H7 (cell line): ENCODE measurements at regions not wholly inside any gene's neighbourhood (a gene's known extent, or its start where the extent isn't known, plus 50 kb on each side); places are given as distances from the start of the nearest gene placed in this dataset.

Source experiments
- DNase-seq: peaks from one replicate; pipeline ENCODE4 v3.0.0; 2012
- H3K27me3 ChIP-seq: 2 replicates; pipeline ENCODE4 v1.6.0; 2011; ENCODE audit warnings: mild to moderate bottlenecking, low read length; ENCODE audit not compliant: control insufficient read depth, insufficient read depth
- H3K36me3 ChIP-seq: replicated peaks from 2 replicates; pipeline ENCODE4 v1.5.1; 2011; ENCODE audit warnings: low read length; ENCODE audit not compliant: control insufficient read depth, insufficient read depth
- H3K4me3 ChIP-seq: 2 replicates; pipeline ENCODE4 v1.5.1; 2011; ENCODE audit warnings: low read depth, mild to moderate bottlenecking, control low read depth, low read length, moderate library complexity; ENCODE audit not compliant: insufficient read depth

DNA sequence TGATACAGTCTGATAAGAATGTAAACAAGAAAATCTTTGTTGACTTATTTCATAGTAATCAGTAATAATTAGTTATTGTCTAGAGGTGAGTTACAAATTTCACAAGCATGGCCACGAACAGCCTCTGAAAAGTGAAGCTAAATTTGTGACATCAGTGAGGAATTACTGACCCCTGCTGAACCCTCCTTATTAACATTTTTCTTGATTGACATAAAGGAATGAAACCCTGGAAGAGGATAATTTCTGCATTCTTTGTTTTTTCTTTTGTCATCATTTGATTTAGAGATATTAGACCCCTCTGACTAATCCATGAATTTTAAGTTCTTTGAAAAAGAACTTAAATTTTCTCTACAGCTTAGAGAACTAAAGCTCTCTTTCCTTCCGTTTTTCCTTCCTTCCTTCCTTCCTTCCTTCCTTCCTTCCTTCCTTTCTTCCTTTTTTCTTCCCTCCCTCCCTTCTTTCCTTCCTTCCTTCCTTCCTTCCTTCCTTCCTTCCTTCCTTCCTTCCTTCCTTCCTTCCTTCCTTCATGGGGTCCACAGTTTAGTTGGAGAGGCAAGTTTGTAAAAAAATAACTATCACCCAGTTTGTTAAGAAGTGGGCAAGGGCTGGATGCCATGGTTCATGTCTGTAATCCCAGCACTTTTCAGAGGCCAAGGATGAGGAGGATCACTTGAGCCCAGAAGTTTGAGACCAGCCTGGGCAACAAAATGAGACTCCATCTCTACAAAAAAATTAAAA is 387.0 kb downstream of the MTX2 start:
- Histone ChIP-seq H3K4me3 (no peak overlapping the region), H3K36me3 (no peaks in the 10 kb centered on the region), H3K27me3 (no peaks in the 10 kb centered on the region)
- DNase-seq: no peak

DNA sequence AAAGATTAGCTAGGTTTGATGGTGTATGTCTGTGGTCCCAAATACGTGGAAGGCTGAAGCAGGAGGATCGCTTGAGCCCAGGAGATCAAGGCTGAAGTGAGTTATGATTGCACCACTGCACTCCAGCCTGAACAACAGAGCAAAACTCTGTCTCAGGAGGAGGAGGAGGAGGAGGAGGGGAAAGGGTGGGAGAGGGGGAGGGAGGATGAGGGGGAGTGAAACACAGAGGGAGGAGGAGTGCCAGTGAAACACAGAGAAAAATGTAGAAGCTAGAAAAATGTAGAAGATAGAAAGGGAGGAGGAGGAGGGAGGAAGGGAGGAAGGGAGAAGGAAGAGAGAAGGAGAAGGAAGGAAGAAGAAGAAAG is 387.5 kb downstream of the MTX2 start:
- no peaks in the 10 kb centered on the region for H3K27me3 ChIP-seq
- H3K36me3 ChIP-seq: no peaks in the 10 kb centered on the region
- no peak overlapping the region for H3K4me3 ChIP-seq
- no peak for DNase-seq

DNA sequence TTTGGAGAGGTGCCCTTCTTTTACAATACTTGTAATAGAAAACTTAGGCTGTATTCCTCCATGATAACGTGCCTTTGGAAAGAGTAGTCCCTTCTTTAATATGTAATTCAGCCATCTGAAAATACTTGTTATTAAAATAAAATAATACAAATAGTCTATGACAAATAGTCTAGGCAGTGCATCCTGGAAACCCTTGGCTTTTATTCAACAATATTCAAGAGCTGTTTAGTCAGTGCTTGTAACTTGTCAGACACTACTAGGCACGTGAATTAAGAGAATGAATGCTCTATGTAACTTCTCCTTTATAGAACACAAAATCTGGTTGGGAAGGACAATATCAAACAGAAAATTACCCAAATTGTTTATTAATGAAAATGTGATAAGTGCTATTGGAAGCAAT is 388.2 kb downstream of the MTX2 start:
- Histone ChIP-seq H3K36me3 (no peaks in the 10 kb centered on the region), H3K4me3 (no peak overlapping the region), H3K27me3 (no peaks in the 10 kb centered on the region)
- no peak for DNase-seq

DNA sequence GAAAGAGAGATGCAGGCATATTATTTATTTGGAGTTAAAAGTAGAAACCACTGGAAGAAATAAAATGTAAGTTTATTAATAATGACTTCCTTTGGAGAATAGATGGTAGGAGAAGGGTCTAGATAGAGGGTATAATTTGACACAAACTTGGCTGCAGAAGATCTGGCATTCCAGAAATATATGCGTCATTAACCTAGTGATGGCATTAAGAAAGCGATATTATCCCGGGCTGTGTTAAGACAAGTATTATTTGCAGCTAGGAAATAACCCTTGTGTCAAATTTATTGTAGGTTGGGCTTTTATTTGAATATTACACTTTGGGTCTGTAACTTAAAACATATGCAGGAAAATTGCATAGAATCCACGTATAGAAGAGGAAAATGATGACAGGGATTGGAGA is 389.5 kb downstream of the MTX2 start:
- no peaks in the 10 kb centered on the region for H3K36me3 ChIP-seq
- no peak overlapping the region for H3K4me3 ChIP-seq
- H3K27me3 ChIP-seq: peaks cover 5% of the 10 kb centered on the region; the same call in 1 of the 2 replicates
- no peak for DNase-seq

DNA sequence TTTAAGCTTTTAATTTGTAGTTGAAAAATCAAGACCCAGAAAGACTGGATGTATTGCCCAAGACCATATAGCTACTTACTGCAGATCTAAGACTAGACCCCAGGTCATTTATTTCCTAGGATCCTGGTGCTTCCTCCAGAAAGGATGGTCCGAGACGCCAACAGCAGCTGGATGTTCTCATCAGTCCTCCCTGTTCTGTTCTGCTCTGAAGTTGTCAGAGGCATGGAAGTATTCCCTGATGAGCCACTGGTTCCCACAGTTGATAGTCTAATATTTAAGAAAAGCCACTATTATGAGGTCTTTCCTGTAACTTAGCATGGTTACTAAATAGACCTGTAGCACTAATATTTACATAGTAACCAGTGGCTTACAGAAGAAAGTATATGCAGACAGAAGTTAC is 393.5 kb downstream of the MTX2 start:
- H3K27me3 ChIP-seq: peaks cover 8% of the 10 kb centered on the region
- H3K36me3 ChIP-seq: no peaks in the 10 kb centered on the region
- H3K4me3 ChIP-seq: no peak overlapping the region
- no peak for DNase-seq

DNA sequence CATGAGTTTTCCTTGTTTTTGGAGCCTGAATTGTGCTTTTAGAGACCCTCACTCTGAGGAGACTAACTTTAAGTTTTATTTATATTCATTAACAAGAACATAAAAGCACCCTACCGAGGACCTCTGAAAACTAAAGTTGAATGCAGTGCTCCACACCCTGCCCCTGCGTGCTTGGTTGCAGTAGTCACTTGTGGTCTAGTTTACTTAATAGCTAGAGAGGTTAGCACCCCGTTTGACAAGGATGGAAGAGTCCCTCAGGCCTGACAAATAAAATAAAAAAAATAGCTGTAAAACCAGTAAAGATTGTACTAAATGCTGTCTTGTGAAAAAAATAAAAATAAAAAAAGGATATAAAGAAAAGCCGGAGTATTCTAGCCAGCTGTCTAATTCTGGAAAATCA is 395.2 kb downstream of the MTX2 start:
- Histone ChIP-seq H3K27me3 (peaks cover 8% of the 10 kb centered on the region), H3K36me3 (no peaks in the 10 kb centered on the region), H3K4me3 (no peak overlapping the region)
- no peak for DNase-seq

DNA sequence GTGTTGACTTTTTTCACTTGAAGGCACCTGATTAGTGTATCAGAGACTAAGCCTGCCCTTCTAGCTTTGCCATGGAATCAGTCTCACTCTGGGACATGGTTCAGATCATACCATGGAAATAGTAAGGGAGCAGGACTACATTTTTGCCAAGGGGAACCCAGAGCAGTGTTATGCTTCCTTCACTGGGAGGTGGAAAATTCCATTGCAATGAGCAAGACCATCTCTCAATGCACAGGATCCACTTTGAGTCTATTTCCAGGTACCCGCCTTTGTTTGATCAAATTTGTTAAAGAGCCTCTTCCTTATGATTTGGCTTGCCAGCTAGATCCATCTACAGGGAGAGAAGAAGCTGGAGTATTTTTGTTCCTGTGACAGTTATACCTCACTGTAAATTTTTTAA is 395.8 kb downstream of the MTX2 start:
- Histone ChIP-seq H3K36me3 (no peaks in the 10 kb centered on the region), H3K4me3 (no peak overlapping the region), H3K27me3 (peaks cover 8% of the 10 kb centered on the region)
- DNase-seq: no peak

DNA sequence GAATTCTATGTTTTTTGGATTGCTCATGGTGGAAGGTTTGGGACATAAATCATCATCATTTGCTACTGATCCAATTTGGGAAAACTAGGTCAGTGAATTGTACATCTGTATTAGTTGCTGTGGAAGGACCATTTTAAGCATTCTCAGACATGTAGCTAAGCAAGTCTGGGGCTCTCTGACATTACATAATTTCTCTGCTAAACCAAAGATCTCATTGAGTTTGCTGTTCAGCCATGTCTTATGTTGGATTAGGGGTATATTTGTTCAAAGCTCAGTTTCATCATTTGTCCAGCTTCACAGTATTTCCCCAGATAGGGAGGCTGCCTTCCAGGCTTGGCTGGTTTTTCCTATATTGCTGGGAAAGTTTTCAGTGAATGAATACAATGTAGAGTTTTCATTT is 399.7 kb downstream of the MTX2 start:
- no peak for DNase-seq
- Histone ChIP-seq H3K36me3 (no peaks in the 10 kb centered on the region), H3K27me3 (peaks cover under 1% of the 10 kb centered on the region), H3K4me3 (no peak overlapping the region)

DNA sequence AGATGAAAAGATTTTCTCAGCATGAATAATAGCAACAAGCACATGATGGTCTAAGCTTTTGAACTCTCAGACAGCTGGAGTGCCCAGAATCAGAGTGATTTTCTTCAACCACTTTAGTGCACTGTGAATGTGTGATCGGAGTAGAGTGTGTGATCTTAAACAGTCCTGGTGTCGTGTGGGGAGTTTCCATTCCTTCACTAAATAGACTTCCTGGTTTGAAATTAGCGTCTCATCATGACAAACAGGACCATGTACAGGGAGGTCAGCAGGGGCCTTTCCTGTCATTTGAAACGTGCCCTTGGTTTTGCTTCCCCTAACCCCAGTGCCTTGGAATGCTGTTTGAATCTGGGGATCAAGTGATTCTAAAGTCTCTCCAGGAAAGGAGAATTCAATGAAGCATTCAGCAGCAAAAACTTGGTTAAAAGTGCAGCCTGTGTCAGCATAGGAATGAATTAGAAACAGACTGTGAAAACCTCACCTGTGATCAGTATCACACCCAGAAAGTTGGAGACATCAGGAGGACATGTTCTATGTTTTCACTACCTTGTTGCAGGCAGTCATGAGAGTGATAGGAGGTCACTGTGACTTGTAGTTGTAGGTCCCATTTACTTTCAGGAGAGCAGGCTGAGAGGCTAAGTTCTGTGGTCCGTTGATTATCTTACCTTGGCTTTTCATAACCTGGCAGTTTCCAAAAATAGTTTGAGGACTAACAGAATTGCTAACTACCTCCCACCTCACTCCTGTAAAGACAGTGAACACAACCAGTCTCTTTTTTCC is 400.3 kb downstream of the MTX2 start:
- no peak for DNase-seq
- no peaks in the 10 kb centered on the region; the same call in 1 of the 2 replicates for H3K27me3 ChIP-seq
- no peak overlapping the region for H3K4me3 ChIP-seq
- no peaks in the 10 kb centered on the region for H3K36me3 ChIP-seq

DNA sequence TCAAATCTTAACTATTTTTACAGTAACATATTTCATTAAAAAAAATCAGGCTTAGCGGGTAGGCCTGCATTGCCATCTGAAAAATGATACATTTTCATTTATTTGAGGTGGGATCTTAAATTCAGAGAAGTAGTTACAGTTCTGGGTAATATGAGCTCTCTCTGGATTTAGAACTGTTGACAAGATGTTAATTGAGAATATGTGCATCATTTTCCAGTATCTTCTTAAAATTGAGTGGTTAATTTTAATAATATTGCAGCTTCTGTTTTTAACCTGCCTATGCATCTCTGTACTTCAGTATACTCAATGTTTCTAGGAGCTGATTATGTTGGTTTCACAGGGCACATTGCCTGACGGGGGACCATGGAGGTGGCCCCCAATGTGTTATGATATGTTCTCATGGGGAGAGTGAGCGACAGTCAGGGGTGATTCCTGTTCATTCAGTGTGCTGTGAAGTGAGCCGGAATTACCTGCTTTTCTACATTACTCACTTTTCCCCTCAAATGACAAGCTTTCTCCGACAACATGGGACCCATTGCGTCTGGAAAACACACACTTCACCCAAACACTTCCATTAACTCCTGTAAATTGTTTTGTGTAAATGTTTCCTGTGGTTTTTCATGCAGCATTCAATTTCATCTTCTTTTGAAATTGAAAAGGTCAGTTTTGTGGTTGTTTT is 406.2 kb downstream of the MTX2 start:
- Histone ChIP-seq H3K36me3 (no peaks in the 10 kb centered on the region), H3K27me3 (no peaks in the 10 kb centered on the region)
- no peak for DNase-seq

DNA sequence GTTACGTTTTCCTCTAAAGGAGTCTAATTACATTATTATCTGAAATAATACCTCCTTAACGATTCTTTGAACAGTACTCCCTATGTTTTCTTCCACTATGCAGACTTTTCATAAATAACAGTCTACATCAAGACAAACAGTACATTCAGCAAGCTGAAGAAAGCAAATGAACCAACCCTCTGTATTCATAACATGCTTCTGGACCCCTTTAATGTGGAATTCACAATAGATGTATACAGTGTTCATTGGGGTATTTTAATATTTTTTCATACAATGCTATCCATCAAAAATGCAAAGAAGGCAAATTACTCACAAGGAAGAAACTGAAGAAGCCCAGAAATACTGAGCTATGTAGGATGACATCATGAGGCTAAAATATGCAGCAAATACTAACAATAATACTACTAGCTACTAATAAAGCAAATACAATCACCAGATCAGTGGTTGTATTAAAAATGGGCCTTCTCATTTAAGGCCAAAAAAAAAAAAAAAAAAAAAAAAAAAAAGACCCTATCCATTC is 408.6 kb downstream of the MTX2 start:
- Histone ChIP-seq H3K36me3 (no peaks in the 10 kb centered on the region), H3K4me3 (no peak overlapping the region), H3K27me3 (no peaks in the 10 kb centered on the region)
- no peak for DNase-seq

More for the DNA sequence above, 406.2 kb downstream of the MTX2 start:
- no peak overlapping the region for H3K4me3 ChIP-seq

DNA sequence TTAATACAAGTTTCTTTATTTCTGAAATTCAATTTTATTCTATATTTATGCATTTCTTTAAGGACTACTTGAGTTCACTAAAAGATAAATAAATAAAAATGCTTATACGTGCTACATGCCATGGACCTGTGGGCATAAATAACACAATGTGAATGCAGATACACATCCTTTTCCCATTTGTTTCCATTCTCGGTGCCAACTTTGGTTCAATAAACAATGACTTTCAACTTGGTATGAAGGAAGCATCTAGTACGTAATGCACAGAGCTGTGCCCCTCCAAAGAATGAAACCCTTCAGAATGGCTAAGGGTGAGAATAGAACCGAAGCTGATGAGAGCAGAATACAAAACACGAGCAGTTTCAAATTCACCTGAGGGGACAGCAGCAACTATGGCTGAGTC is 409.3 kb downstream of the MTX2 start:
- Histone ChIP-seq H3K4me3 (no peak overlapping the region), H3K27me3 (no peaks in the 10 kb centered on the region), H3K36me3 (no peaks in the 10 kb centered on the region)
- no peak for DNase-seq

DNA sequence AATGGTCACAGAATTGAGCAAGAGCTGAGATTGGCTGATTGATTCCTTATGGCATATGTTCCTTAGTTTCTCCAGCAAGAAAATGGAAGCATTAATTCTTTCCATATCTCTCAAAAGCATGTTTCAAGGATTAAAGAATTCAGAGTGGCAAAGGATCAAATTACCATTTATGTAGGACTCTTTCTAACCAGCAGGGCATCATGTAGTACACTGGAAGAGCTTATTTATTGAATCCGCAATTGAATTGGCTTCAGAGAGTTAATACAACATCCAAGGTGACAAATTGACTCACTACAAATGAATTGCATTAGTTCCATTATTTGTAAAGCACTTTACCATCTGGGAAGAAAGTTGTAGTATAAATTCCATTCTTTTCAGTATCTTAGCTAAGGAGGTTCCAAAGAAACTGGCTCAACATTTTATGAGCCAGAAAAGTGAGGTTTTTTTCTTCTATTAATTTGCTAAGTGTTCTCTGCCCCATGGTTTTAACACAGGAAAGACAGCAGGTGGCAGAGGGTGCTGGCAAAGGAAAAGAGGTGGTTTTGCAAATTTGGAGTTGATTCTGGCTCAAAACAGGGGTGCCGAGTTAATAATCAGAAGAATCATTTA is 409.9 kb downstream of the MTX2 start:
- Histone ChIP-seq H3K27me3 (no peaks in the 10 kb centered on the region), H3K4me3 (no peak overlapping the region), H3K36me3 (no peaks in the 10 kb centered on the region)
- DNase-seq: no peak

DNA sequence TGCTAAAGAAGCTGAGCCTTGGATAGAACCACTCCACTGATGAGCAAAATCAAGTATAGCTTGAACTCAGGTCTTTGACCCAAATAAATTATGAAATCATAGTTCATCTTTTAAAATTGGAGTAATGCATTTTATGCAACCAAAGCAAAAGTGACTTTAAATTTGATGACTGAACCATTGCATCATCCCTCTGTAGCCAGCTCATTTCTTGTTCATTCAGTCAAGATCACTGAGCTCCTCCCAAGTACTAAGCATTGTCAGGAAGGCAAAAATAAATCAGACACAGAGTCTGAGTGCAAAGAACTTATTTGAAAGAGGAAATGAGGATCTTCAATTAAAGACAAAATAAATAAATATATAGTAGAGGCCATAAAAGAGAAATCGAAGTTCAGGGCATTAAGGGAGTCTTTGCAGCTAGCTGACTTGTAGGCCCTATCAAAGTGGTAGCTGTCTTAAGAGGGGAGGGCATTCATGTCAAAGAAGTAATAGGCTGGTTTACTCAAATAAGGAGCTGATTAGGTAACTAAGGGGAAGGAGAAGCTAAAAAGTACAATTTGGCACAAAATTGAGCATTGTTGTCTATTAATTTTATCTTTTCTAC is 411.8 kb downstream of the MTX2 start:
- no peaks in the 10 kb centered on the region; the same call in 1 of the 2 replicates for H3K27me3 ChIP-seq
- no peak for DNase-seq
- H3K4me3 ChIP-seq: no peak overlapping the region
- H3K36me3 ChIP-seq: no peaks in the 10 kb centered on the region
